AG04450 (cell line): ENCODE measurements at regions not wholly inside any gene's neighbourhood (a gene's known extent, or its start where the extent isn't known, plus 50 kb on each side); places are given as distances from the start of the nearest gene placed in this dataset.

Experiments used
- CTCF ChIA-PET: fragments of 300-600, 350-600 bp; formaldehyde crosslinking; extraction: SDS; loops from one replicate; lab custom pipeline; 2022; ENCODE audit warnings: antibody characterized with exemption, inconsistent platforms; lab: Charles Lee
- POLR2A ChIA-PET: fragments of 350-600 bp; formaldehyde crosslinking; extraction: SDS; loops from one replicate; lab custom pipeline; 2021; ENCODE audit warnings: antibody characterized with exemption, inconsistent platforms; lab: Yijun Ruan, JAX
- DNase-seq: peaks from one replicate; pipeline ENCODE4 v3.0.0-alpha.2; 2011; ENCODE audit warnings: low read depth, low spot score
- H3K27ac ChIP-seq: one replicate; pipeline ENCODE4 v1.5.1; 2012; ENCODE audit warnings: low read depth, low read length, control low read depth
- H3K27me3 ChIP-seq: one replicate; pipeline ENCODE4 v1.6.0; 2012; ENCODE audit warnings: low read length; ENCODE audit not compliant: control insufficient read depth, insufficient read depth
- H3K4me3 ChIP-seq: 2 replicates; pipeline ENCODE4 v1.5.1; 2011; ENCODE audit warnings: mild to moderate bottlenecking, low read depth, low read length, control low read depth
- H3K9me3 ChIP-seq: 2 replicates; pipeline ENCODE4 v1.5.1; 2012; ENCODE audit warnings: low read length; ENCODE audit not compliant: control insufficient read depth, insufficient read depth
- CTCF ChIP-seq: IDR thresholded peaks from 2 replicates; pipeline ENCODE4 v1.5.1; 2011; ENCODE audit warnings: low read depth, low read length, control low read depth, inconsistent platforms

DNA sequence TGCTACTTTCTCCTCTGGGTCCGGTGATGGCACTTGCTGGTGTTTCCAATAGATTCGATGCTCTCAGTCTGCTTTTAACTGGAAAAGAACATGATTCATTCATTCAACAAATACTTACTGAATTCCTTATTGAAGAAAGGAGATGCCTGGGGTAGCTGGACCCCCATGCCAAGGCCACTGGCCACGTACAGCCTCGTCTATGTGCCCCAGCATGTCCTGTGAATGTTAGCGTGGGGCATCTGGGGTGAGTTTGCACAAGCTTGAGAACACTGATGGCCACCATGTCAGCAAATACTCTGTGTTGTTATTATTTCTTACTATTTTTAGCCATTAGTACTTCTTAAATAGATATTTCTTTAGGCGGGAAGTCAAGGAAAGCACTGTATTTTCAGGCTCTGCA is 112.0 kb upstream of the OXGR1 start:
- ChIA-PET POLR2A (no interaction called here), CTCF (no interaction called here)
- TF ChIP-seq CTCF, result no peak
- no peak overlapping the region for H3K4me3 ChIP-seq
- H3K9me3 ChIP-seq, result no peaks in the 10 kb centered on the region; the same call in 1 of the 2 replicates
- DNase-seq, result no peak
- H3K27me3 ChIP-seq, result no peaks in the 10 kb centered on the region
- H3K27ac ChIP-seq, result no peak overlapping the region

DNA sequence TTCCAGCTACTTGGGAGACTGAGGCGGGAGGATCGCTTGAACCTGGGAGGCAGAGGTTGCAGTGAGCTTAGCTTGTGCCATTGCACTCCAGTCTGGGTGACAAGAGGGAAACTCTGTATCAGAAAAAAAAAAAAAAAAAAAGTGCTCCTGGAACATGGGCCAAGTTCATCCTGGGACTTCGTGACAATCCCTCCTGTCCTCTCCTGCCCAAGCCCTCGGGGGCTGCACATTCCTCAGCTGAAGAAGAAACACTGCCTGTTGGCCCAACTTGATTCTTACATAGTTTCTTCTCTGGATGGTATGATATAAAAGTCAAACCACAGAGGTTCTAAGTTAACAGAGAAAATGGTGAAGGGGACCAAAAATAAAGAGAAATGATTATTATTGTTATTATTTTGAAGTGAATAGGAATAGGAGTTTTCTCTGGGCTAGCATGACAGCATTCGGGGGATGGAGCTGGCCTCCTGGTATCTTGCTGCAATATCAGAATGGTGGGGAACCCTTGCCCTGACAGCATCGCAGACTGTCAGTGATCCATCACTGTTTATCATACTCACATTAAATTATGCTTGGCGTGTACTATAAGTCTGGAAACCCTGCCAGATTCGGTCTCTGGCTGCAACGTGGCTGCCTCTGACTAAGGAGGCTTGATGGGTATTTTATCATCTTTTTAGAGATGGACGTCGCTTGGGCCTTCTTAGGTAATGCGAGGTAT is 113.7 kb upstream of the OXGR1 start:
- Histone ChIP-seq H3K9me3 (no peaks in the 10 kb centered on the region), H3K27me3 (no peaks in the 10 kb centered on the region), H3K27ac (no peak overlapping the region), H3K4me3 (no peak overlapping the region)
- no peak for DNase-seq
- no peak for TF ChIP-seq CTCF
- CTCF ChIA-PET, result interaction anchor here (0.7 to 6.2 kb wide), 15 partner anchors 11 to 250 kb away, joined by 3 to 114 read pairs (median 11); partner anchors contain the start of gene MBNL2
- POLR2A ChIA-PET, result interaction anchor here (0.7 to 2.0 kb wide), 2 partner anchors 115 to 243 kb away, joined by 6 to 7 read pairs; partner anchors contain the start of gene MBNL2

DNA sequence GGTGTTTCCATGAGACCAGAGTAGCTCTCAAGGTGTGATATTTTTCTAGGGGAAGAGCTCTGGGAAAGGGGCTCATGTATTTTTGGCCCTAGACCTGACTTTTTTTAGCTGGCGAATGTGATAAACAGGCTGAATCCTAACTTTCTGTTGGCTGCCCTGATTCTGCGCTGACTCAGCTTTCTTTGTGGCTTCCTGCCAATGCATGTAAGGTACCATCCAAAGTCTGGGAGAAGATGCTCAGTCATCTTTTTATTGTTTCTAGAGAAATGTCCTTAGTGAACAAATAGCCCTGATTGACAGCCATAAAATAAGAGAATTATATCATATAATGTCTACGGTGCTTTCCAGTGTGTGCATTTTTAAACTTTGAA is 113.6 kb upstream of the MBNL2 start:
- Histone ChIP-seq H3K27me3 (no peaks in the 10 kb centered on the region), H3K9me3 (no peaks in the 10 kb centered on the region), H3K27ac (no peak overlapping the region), H3K4me3 (no peak overlapping the region)
- no peak for DNase-seq
- ChIA-PET CTCF (interaction anchor here (1.0 to 6.2 kb wide), 25 partner anchors 9 to 278 kb away, joined by 3 to 114 read pairs (median 11); partner anchors contain the start of gene MBNL2), POLR2A (interaction anchor here (2.0 kb wide), 1 partner anchor 114 kb away, joined by 6 read pairs; the partner anchor contains the start of gene MBNL2)
- TF ChIP-seq CTCF, result no peak

- POLR2A ChIA-PET, result interaction anchor here (1.0 to 2.0 kb wide), 2 partner anchors 104 to 113 kb away, joined by 3 to 6 read pairs; partner anchors contain the start of gene MBNL2
- H3K27me3 ChIP-seq, result no peaks in the 10 kb centered on the region
- H3K4me3 ChIP-seq, result no peak overlapping the region
- no peak overlapping the region for H3K27ac ChIP-seq
- DNase-seq, result no peak
- TF ChIP-seq CTCF, result no peak
- H3K9me3 ChIP-seq, result no peaks in the 10 kb centered on the region
- CTCF ChIA-PET, result interaction anchor here (0.7 to 6.2 kb wide), 66 partner anchors 8 to 465 kb away, joined by 3 to 114 read pairs (median 7); partner anchors contain the start of gene MBNL2
These were observed 112.9 kb upstream of the MBNL2 start for GRCh38 chr13:97109256-97109655.

GRCh38 chr13:97109841-97110492 is 112.2 kb upstream of the MBNL2 start:
- Histone ChIP-seq H3K4me3 (no peak overlapping the region), H3K27ac (no peak overlapping the region)
- CTCF ChIA-PET, result interaction anchor here (0.6 to 6.2 kb wide), 81 partner anchors 7 to 464 kb away, joined by 3 to 114 read pairs (median 6); partner anchors contain the start of gene MBNL2

More at GRCh38 chr13:97109841-97110492, 112.2 kb upstream of the MBNL2 start:
- no peaks in the 10 kb centered on the region for H3K27me3 ChIP-seq
- POLR2A ChIA-PET, result interaction anchor here (0.5 to 1.6 kb wide), 5 partner anchors 31 to 291 kb away, joined by 3 to 5 read pairs (median 3); partner anchors contain the start of gene MBNL2
- no peaks in the 10 kb centered on the region for H3K9me3 ChIP-seq
- no peak for DNase-seq
- peak; percentile 89 for TF ChIP-seq CTCF
